K562 (cell line): ENCODE measurements at regions not wholly inside any gene's neighbourhood (a gene's known extent, or its start where the extent isn't known, plus 50 kb on each side); places are given as distances from the start of the nearest gene placed in this dataset.

Experiments used
- CHD1 ChIP-seq: fragments of 200-600 bp; sonication (generic); IDR thresholded peaks from one replicate; pipeline ENCODE4 v1.6.1; 2012; ENCODE audit warnings: mild to moderate bottlenecking, moderate library complexity, low read length, inconsistent platforms
- CTCF ChIP-seq, 3 experiments: IDR thresholded peaks in 2 of 3; conservative IDR thresholded peaks in 1 of 3; 2 replicates each; pipeline ENCODE4 v1.5.1; 2011 to 2012; ENCODE audit warnings: low read length in 3 of 3, mild to moderate bottlenecking in 3 of 3, control low read depth in 2 of 3, improper control_type of control experiment in 1 of 3, inconsistent platforms in 1 of 3, low read depth in 1 of 3, mixed read lengths in 1 of 3, moderate library complexity in 1 of 3; ENCODE audit not compliant: insufficient read depth in 2 of 3
- E2F5 ChIP-seq: sonication (generic); formaldehyde crosslinking; IDR thresholded peaks from 2 replicates; pipeline ENCODE4 v1.8.0; 2022; ENCODE audit warnings: mild to moderate bottlenecking, missing genetic modification reagents
- ELF4 ChIP-seq: fragments of 450-650 bp; formaldehyde crosslinking; IDR thresholded peaks from 2 replicates; pipeline ENCODE4 v1.4.0; 2022; ENCODE audit warnings: missing genetic modification characterization
- ELK3 ChIP-seq: fragments of 450-650 bp; formaldehyde crosslinking; IDR thresholded peaks from 2 replicates; pipeline ENCODE4 v1.4.0; 2020; ENCODE audit warnings: mild to moderate bottlenecking
- ESRRA ChIP-seq: fragments of 450-650 bp; IDR thresholded peaks from 2 replicates; pipeline ENCODE4 v1.6.1; 2014; ENCODE audit warnings: low read depth, mild to moderate bottlenecking, moderate library complexity, borderline replicate concordance
- FOS ChIP-seq: IDR thresholded peaks from 3 replicates; pipeline ENCODE4 v1.6.1; 2011; ENCODE audit not compliant: insufficient read length; ENCODE audit errors: extremely low read depth
- HMG20A ChIP-seq: fragments of 450-650 bp; formaldehyde crosslinking; conservative IDR thresholded peaks from 2 replicates; pipeline ENCODE4 v1.4.0; 2020; ENCODE audit warnings: mild to moderate bottlenecking, mixed read lengths
- L3MBTL2 ChIP-seq: fragments of 450-650 bp; IDR thresholded peaks from 2 replicates; pipeline ENCODE4 v1.6.1; 2016; ENCODE audit warnings: mild to moderate bottlenecking, moderate library complexity
- LCOR ChIP-seq: sonication (generic); formaldehyde crosslinking; IDR thresholded peaks from 2 replicates; pipeline ENCODE4 v1.8.0; 2022; ENCODE audit warnings: mild to moderate bottlenecking, missing genetic modification reagents
- MED1 ChIP-seq: sonication (generic); formaldehyde crosslinking; IDR thresholded peaks from 2 replicates; pipeline ENCODE4 v1.8.1; 2023; ENCODE audit warnings: missing genetic modification reagents, borderline replicate concordance
- POLR2A ChIP-seq: fragments of 450-650 bp; conservative IDR thresholded peaks from 2 replicates; pipeline ENCODE4 v1.6.1; 2016
- POLR2H ChIP-seq: IDR thresholded peaks from 2 replicates; pipeline ENCODE4 v1.6.1; 2016; ENCODE audit warnings: missing genetic modification characterization, low read depth, mild to moderate bottlenecking, control low read depth, missing compliant biosample characterization, moderate library complexity
- TCF7 ChIP-seq: sonication (generic); IDR thresholded peaks from 2 replicates; pipeline ENCODE4 v1.6.1; 2016; ENCODE audit warnings: antibody characterized with exemption, borderline replicate concordance
- ZNF561 ChIP-seq: fragments of 450-650 bp; formaldehyde crosslinking; conservative IDR thresholded peaks from 2 replicates; pipeline ENCODE4 v1.4.0; 2020; ENCODE audit warnings: mild to moderate bottlenecking, moderate library complexity
- TF ChIP-seq, protein P1 (sequence below): fragments of 450-650 bp; IDR thresholded peaks from 2 replicates; pipeline ENCODE4 v1.6.1; 2016; ENCODE audit warnings: low read depth

- no peak for TF ChIP-seq CHD1
- no peak for TF ChIP-seq MED1 (CRISPR knock-in tag)
- no peak for TF ChIP-seq E2F5 (CRISPR knock-in tag)
- TF ChIP-seq, protein P1, sequence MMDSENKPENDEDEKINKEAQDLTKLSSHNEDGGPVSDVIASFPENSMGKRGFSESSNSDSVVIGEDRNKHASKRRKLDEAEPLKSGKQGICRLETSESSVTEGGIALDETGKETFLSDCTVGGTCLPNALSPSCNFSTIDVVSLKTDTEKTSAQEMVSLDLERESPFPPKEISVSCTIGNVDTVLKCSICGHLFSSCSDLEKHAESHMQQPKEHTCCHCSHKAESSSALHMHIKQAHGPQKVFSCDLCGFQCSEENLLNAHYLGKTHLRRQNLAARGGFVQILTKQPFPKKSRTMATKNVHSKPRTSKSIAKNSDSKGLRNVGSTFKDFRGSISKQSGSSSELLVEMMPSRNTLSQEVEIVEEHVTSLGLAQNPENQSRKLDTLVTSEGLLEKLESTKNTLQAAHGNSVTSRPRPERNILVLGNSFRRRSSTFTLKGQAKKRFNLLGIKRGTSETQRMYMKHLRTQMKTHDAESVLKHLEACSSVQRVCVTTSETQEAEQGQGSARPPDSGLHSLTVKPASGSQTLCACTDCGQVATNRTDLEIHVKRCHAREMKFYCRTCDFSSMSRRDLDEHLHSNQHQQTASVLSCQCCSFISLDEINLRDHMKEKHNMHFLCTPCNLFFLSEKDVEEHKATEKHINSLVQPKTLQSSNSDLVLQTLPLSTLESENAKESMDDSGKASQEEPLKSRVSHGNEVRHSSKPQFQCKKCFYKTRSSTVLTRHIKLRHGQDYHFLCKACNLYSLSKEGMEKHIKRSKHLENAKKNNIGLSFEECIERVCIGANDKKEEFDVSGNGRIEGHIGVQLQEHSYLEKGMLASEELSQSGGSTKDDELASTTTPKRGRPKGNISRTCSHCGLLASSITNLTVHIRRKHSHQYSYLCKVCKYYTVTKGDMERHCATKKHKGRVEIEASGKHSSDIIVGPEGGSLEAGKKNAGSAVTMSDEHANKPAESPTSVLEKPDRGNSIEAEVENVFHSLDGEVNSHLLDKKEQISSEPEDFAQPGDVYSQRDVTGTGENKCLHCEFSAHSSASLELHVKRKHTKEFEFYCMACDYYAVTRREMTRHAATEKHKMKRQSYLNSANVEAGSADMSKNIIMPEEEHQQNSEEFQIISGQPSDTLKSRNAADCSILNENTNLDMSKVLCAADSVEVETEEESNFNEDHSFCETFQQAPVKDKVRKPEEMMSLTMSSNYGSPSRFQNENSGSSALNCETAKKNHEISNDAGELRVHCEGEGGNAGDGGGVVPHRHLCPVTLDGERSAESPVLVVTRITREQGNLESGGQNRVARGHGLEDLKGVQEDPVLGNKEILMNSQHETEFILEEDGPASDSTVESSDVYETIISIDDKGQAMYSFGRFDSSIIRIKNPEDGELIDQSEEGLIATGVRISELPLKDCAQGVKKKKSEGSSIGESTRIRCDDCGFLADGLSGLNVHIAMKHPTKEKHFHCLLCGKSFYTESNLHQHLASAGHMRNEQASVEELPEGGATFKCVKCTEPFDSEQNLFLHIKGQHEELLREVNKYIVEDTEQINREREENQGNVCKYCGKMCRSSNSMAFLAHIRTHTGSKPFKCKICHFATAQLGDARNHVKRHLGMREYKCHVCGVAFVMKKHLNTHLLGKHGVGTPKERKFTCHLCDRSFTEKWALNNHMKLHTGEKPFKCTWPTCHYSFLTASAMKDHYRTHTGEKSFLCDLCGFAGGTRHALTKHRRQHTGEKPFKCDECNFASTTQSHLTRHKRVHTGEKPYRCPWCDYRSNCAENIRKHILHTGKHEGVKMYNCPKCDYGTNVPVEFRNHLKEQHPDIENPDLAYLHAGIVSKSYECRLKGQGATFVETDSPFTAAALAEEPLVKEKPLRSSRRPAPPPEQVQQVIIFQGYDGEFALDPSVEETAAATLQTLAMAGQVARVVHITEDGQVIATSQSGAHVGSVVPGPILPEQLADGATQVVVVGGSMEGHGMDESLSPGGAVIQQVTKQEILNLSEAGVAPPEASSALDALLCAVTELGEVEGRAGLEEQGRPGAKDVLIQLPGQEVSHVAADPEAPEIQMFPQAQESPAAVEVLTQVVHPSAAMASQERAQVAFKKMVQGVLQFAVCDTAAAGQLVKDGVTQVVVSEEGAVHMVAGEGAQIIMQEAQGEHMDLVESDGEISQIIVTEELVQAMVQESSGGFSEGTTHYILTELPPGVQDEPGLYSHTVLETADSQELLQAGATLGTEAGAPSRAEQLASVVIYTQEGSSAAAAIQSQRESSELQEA = no peak
- no peak for TF ChIP-seq HMG20A
- no peak for TF ChIP-seq FOS
- 0 out of 2 replicates have a peak, but pooled peaks have one; percentile 49 for TF ChIP-seq L3MBTL2
- TF ChIP-seq ELF4 (CRISPR knock-in tag) = no peak
- no peak for TF ChIP-seq TCF7
- peak; percentile 41; the same call in 1 of the 2 replicates for TF ChIP-seq ESRRA
- TF ChIP-seq POLR2A = no peak
- TF ChIP-seq ELK3 (CRISPR knock-in tag) = 0 out of 2 replicates have a peak, but pooled peaks have one; percentile 39
- no peak for TF ChIP-seq LCOR (CRISPR knock-in tag)
- TF ChIP-seq POLR2H (tag) = peak; percentile 95
- TF ChIP-seq ZNF561 (CRISPR knock-in tag) = no peak
- TF ChIP-seq CTCF (IDR thresholded peaks at IDR 0.05 in 2 of 3, conservative IDR thresholded peaks at IDR 0.05 in 1 of 3; ENCODE audit: insufficient read depth in 2 of 3, low read depth in 1 of 3, low read length in 3 of 3) = peak in 1 of 3 experiments; percentile 12; a peak in 2 of 6 replicates
Observed at GRCh38 chr5:138702166-138703077, 50.8 kb upstream of the CTNNA1 start (continued).
